ENCODE measurements at regions not wholly inside any gene's neighbourhood (a gene's known extent, or its start where the extent isn't known, plus 50 kb on each side); places are given as distances from the start of the nearest gene placed in this dataset.

- no peak for TF ChIP-seq JUND (IDR thresholded peaks at IDR 0.05; ENCODE audit: low read depth)
- in situ Hi-C loops (cut with HindIII; ENCODE audit: low pct_unique_long_range_greater_than_20kb, low sequenced_read_pairs): no loop called here
- DNase-seq (ENCODE audit: low read depth in 1 of 2, low spot score in 1 of 2): no peak
These were observed 553.6 kb downstream of the NUF2 start for GRCh38 chr1:163875200-163875926.

- TF ChIP-seq JUND (IDR thresholded peaks at IDR 0.05; ENCODE audit: low read depth): no peak
- DNase-seq (ENCODE audit: low read depth in 1 of 2, low spot score in 1 of 2): no peak
- in situ Hi-C loops (cut with HindIII; ENCODE audit: low pct_unique_long_range_greater_than_20kb, low sequenced_read_pairs): no loop called here
These were observed 554.2 kb downstream of the NUF2 start for GRCh38 chr1:163875927-163876320.

GRCh38 chr1:163876546-163876945 lies 554.8 kb downstream of the NUF2 start:
- in situ Hi-C loops (cut with HindIII; ENCODE audit: low pct_unique_long_range_greater_than_20kb, low sequenced_read_pairs): no loop called here
- DNase-seq (ENCODE audit: low read depth in 1 of 2, low spot score in 1 of 2): no peak
- no peak for TF ChIP-seq JUND (IDR thresholded peaks at IDR 0.05; ENCODE audit: low read depth)

- in situ Hi-C loops (cut with HindIII; ENCODE audit: low pct_unique_long_range_greater_than_20kb, low sequenced_read_pairs): no loop called here
- no peak for DNase-seq (ENCODE audit: low read depth in 1 of 2, low spot score in 1 of 2)
- TF ChIP-seq JUND (IDR thresholded peaks at IDR 0.05; ENCODE audit: low read depth): no peak
These were observed 555.3 kb downstream of the NUF2 start for GRCh38 chr1:163877016-163877415.

GRCh38 chr1:163885510-163885909 lies 563.8 kb downstream of the NUF2 start:
- in situ Hi-C loops (cut with HindIII; ENCODE audit: low pct_unique_long_range_greater_than_20kb, low sequenced_read_pairs): no loop called here
- TF ChIP-seq JUND (IDR thresholded peaks at IDR 0.05; ENCODE audit: low read depth): no peak
- DNase-seq (ENCODE audit: low read depth in 1 of 2, low spot score in 1 of 2): no peak

GRCh38 chr1:163896001-163896400 lies 574.2 kb downstream of the NUF2 start:
- no peak for TF ChIP-seq JUND (IDR thresholded peaks at IDR 0.05; ENCODE audit: low read depth)
- in situ Hi-C loops (cut with HindIII; ENCODE audit: low pct_unique_long_range_greater_than_20kb, low sequenced_read_pairs): no loop called here
- no peak for DNase-seq (ENCODE audit: low read depth in 1 of 2, low spot score in 1 of 2)

GRCh38 chr1:163897412-163898155 lies 575.8 kb downstream of the NUF2 start:
- TF ChIP-seq JUND (IDR thresholded peaks at IDR 0.05; ENCODE audit: low read depth): no peak
- DNase-seq (ENCODE audit: low read depth in 1 of 2, low spot score in 1 of 2): no peak
- in situ Hi-C loops (cut with HindIII; ENCODE audit: low pct_unique_long_range_greater_than_20kb, low sequenced_read_pairs): no loop called here

GRCh38 chr1:163906283-163906682 lies 584.5 kb downstream of the NUF2 start:
- TF ChIP-seq JUND (IDR thresholded peaks at IDR 0.05; ENCODE audit: low read depth): no peak
- no peak for DNase-seq (ENCODE audit: low read depth in 1 of 2, low spot score in 1 of 2)
- in situ Hi-C loops (cut with HindIII; ENCODE audit: low pct_unique_long_range_greater_than_20kb, low sequenced_read_pairs): no loop called here

- DNase-seq (ENCODE audit: low read depth in 1 of 2, low spot score in 1 of 2): no peak
- in situ Hi-C loops (cut with HindIII; ENCODE audit: low pct_unique_long_range_greater_than_20kb, low sequenced_read_pairs): no loop called here
- TF ChIP-seq JUND (IDR thresholded peaks at IDR 0.05; ENCODE audit: low read depth): no peak
These were observed 590.6 kb downstream of the NUF2 start for GRCh38 chr1:163912170-163912884.

GRCh38 chr1:163914785-163915413 lies 593.1 kb downstream of the NUF2 start:
- no peak for DNase-seq (ENCODE audit: low read depth in 1 of 2, low spot score in 1 of 2)
- in situ Hi-C loops (cut with HindIII; ENCODE audit: low pct_unique_long_range_greater_than_20kb, low sequenced_read_pairs): no loop called here
- no peak for TF ChIP-seq JUND (IDR thresholded peaks at IDR 0.05; ENCODE audit: low read depth)

- peak in 1 of 2 experiments; percentile 19 for DNase-seq (ENCODE audit: low read depth in 1 of 2, low spot score in 1 of 2)
- TF ChIP-seq JUND (IDR thresholded peaks at IDR 0.05; ENCODE audit: low read depth): no peak
- in situ Hi-C loops (cut with HindIII; ENCODE audit: low pct_unique_long_range_greater_than_20kb, low sequenced_read_pairs): no loop called here
These were observed 601.0 kb downstream of the NUF2 start for GRCh38 chr1:163922743-163923201.

GRCh38 chr1:163924041-163924440 lies 602.3 kb downstream of the NUF2 start:
- in situ Hi-C loops (cut with HindIII; ENCODE audit: low pct_unique_long_range_greater_than_20kb, low sequenced_read_pairs): no loop called here
- DNase-seq (ENCODE audit: low read depth in 1 of 2, low spot score in 1 of 2): no peak
- no peak for TF ChIP-seq JUND (IDR thresholded peaks at IDR 0.05; ENCODE audit: low read depth)
